ENCODE measurements at regions not wholly inside any gene's neighbourhood (a gene's known extent, or its start where the extent isn't known, plus 50 kb on each side); places are given as distances from the start of the nearest gene placed in this dataset.
A peak's percentile ranks its signal among the peaks of the same experiment; 100 is the strongest.

- H3K4me1 ChIP-seq: no peaks in the 10 kb centered on the region
- no peak overlapping the region for H3K27ac ChIP-seq
- no peaks in the 10 kb centered on the region for H3K36me3 ChIP-seq
- no peaks in the 10 kb centered on the region for H3K27me3 ChIP-seq
- no peaks in the 10 kb centered on the region for H3K9me3 ChIP-seq (replicated peaks)
- H3K4me3 ChIP-seq: no peak overlapping the region
- DNase-seq: no peak
Measured at GRCh38 chr5:101932599-101932998, 363.5 kb downstream of the SLCO4C1 start.

GRCh38 chr5:101929628-101930027 is 366.5 kb downstream of the SLCO4C1 start:
- Histone ChIP-seq H3K27ac (no peak overlapping the region), H3K4me3 (no peak overlapping the region), H3K36me3 (no peaks in the 10 kb centered on the region), H3K27me3 (no peaks in the 10 kb centered on the region), H3K4me1 (no peaks in the 10 kb centered on the region), H3K9me3 (replicated peaks) (no peaks in the 10 kb centered on the region)
- DNase-seq: no peak

- no peak overlapping the region for H3K4me3 ChIP-seq
- H3K4me1 ChIP-seq: no peaks in the 10 kb centered on the region
- H3K9me3 ChIP-seq (replicated peaks): no peaks in the 10 kb centered on the region
- no peaks in the 10 kb centered on the region for H3K27me3 ChIP-seq
- no peak overlapping the region for H3K27ac ChIP-seq
- DNase-seq: no peak
- H3K36me3 ChIP-seq: no peaks in the 10 kb centered on the region
Measured at GRCh38 chr5:101917166-101917565, 378.9 kb downstream of the SLCO4C1 start.

- Histone ChIP-seq H3K9me3 (replicated peaks) (no peaks in the 10 kb centered on the region), H3K36me3 (no peaks in the 10 kb centered on the region), H3K4me1 (no peaks in the 10 kb centered on the region), H3K27me3 (no peaks in the 10 kb centered on the region), H3K4me3 (no peak overlapping the region), H3K27ac (no peak overlapping the region)
- DNase-seq: no peak
Measured at GRCh38 chr5:101915554-101915953, 380.5 kb downstream of the SLCO4C1 start.

GRCh38 chr5:101904736-101905135 is 391.3 kb downstream of the SLCO4C1 start:
- no peaks in the 10 kb centered on the region for H3K36me3 ChIP-seq
- H3K9me3 ChIP-seq (replicated peaks): no peaks in the 10 kb centered on the region
- H3K4me3 ChIP-seq: no peak overlapping the region
- H3K4me1 ChIP-seq: no peaks in the 10 kb centered on the region
- no peaks in the 10 kb centered on the region for H3K27me3 ChIP-seq
- no peak for DNase-seq
- H3K27ac ChIP-seq: no peak overlapping the region

GRCh38 chr5:101897914-101898313 is 398.2 kb downstream of the SLCO4C1 start:
- Histone ChIP-seq H3K9me3 (replicated peaks) (no peaks in the 10 kb centered on the region), H3K27me3 (no peaks in the 10 kb centered on the region), H3K27ac (no peak overlapping the region), H3K4me3 (peak overlapping the region; percentile 27), H3K4me1 (0 out of 2 replicates have a peak, but pooled peaks cover 2% of the 10 kb centered on the region), H3K36me3 (no peaks in the 10 kb centered on the region)
- peak; percentile 55 to 68 for DNase-seq

- Histone ChIP-seq H3K4me3 (no peak overlapping the region), H3K36me3 (no peaks in the 10 kb centered on the region), H3K27me3 (no peaks in the 10 kb centered on the region), H3K27ac (no peak overlapping the region), H3K9me3 (replicated peaks) (no peaks in the 10 kb centered on the region), H3K4me1 (0 out of 2 replicates have a peak, but pooled peaks cover 2% of the 10 kb centered on the region)
- DNase-seq: no peak
Measured at GRCh38 chr5:101894985-101895384, 401.1 kb downstream of the SLCO4C1 start.

- no peak overlapping the region for H3K27ac ChIP-seq
- no peaks in the 10 kb centered on the region for H3K36me3 ChIP-seq
- H3K27me3 ChIP-seq: no peaks in the 10 kb centered on the region
- no peak overlapping the region for H3K4me3 ChIP-seq
- H3K9me3 ChIP-seq (replicated peaks): no peaks in the 10 kb centered on the region
- no peak for DNase-seq
- H3K4me1 ChIP-seq: no peaks in the 10 kb centered on the region
Measured at GRCh38 chr5:101878190-101878589, 417.9 kb downstream of the SLCO4C1 start.

GRCh38 chr5:101877451-101877850 is 418.6 kb downstream of the SLCO4C1 start:
- H3K27ac ChIP-seq: no peak overlapping the region
- no peaks in the 10 kb centered on the region for H3K36me3 ChIP-seq
- no peaks in the 10 kb centered on the region for H3K9me3 ChIP-seq (replicated peaks)
- no peak for DNase-seq
- no peaks in the 10 kb centered on the region for H3K4me1 ChIP-seq
- H3K27me3 ChIP-seq: no peaks in the 10 kb centered on the region
- no peak overlapping the region for H3K4me3 ChIP-seq

- Histone ChIP-seq H3K4me3 (no peak overlapping the region), H3K9me3 (replicated peaks) (no peaks in the 10 kb centered on the region), H3K27me3 (no peaks in the 10 kb centered on the region), H3K4me1 (peaks cover 8% of the 10 kb centered on the region), H3K27ac (no peak overlapping the region), H3K36me3 (no peaks in the 10 kb centered on the region)
- DNase-seq: no peak
Measured at GRCh38 chr5:101866473-101866872, 429.6 kb downstream of the SLCO4C1 start.

GRCh38 chr5:101860563-101860962 is 435.5 kb downstream of the SLCO4C1 start:
- H3K36me3 ChIP-seq: no peaks in the 10 kb centered on the region
- H3K9me3 ChIP-seq (replicated peaks): no peaks in the 10 kb centered on the region
- no peak overlapping the region for H3K4me3 ChIP-seq
- no peaks in the 10 kb centered on the region for H3K27me3 ChIP-seq
- no peaks in the 10 kb centered on the region for H3K4me1 ChIP-seq
- H3K27ac ChIP-seq: no peak overlapping the region
- no peak for DNase-seq

GRCh38 chr5:101860145-101860544 is 435.9 kb downstream of the SLCO4C1 start:
- Histone ChIP-seq H3K9me3 (replicated peaks) (no peaks in the 10 kb centered on the region), H3K27ac (no peak overlapping the region), H3K4me1 (no peaks in the 10 kb centered on the region), H3K4me3 (no peak overlapping the region), H3K36me3 (no peaks in the 10 kb centered on the region), H3K27me3 (no peaks in the 10 kb centered on the region)
- DNase-seq: no peak

GRCh38 chr5:101846496-101846895 is 449.6 kb downstream of the SLCO4C1 start:
- Histone ChIP-seq H3K27me3 (no peaks in the 10 kb centered on the region), H3K4me3 (no peak overlapping the region), H3K9me3 (replicated peaks) (no peaks in the 10 kb centered on the region), H3K36me3 (no peaks in the 10 kb centered on the region), H3K4me1 (no peaks in the 10 kb centered on the region), H3K27ac (no peak overlapping the region)
- no peak for DNase-seq

GRCh38 chr5:101843055-101843454 is 453.0 kb downstream of the SLCO4C1 start:
- Histone ChIP-seq H3K36me3 (no peaks in the 10 kb centered on the region), H3K9me3 (replicated peaks) (no peaks in the 10 kb centered on the region), H3K4me1 (no peaks in the 10 kb centered on the region), H3K27ac (no peak overlapping the region), H3K4me3 (no peak overlapping the region), H3K27me3 (no peaks in the 10 kb centered on the region)
- no peak for DNase-seq

GRCh38 chr5:101838435-101838834 is 457.6 kb downstream of the SLCO4C1 start:
- no peaks in the 10 kb centered on the region for H3K27me3 ChIP-seq
- no peak overlapping the region for H3K4me3 ChIP-seq
- H3K9me3 ChIP-seq (replicated peaks): no peaks in the 10 kb centered on the region
- DNase-seq: no peak
- no peaks in the 10 kb centered on the region for H3K36me3 ChIP-seq
- H3K27ac ChIP-seq: no peak overlapping the region
- no peaks in the 10 kb centered on the region for H3K4me1 ChIP-seq

GRCh38 chr5:101829255-101829654 is 466.8 kb downstream of the SLCO4C1 start:
- no peaks in the 10 kb centered on the region for H3K9me3 ChIP-seq (replicated peaks)
- H3K4me3 ChIP-seq: no peak overlapping the region
- H3K27me3 ChIP-seq: no peaks in the 10 kb centered on the region
- no peaks in the 10 kb centered on the region for H3K4me1 ChIP-seq
- no peak overlapping the region for H3K27ac ChIP-seq
- H3K36me3 ChIP-seq: no peaks in the 10 kb centered on the region
- DNase-seq: no peak

GRCh38 chr5:101811466-101811865 is 484.6 kb downstream of the SLCO4C1 start:
- Histone ChIP-seq H3K27ac (no peak overlapping the region), H3K4me3 (no peak overlapping the region), H3K9me3 (replicated peaks) (no peaks in the 10 kb centered on the region), H3K36me3 (no peaks in the 10 kb centered on the region), H3K4me1 (no peaks in the 10 kb centered on the region), H3K27me3 (no peaks in the 10 kb centered on the region)
- DNase-seq: no peak

All from SJCRH30 (cell line).